Left lung (tissue), 4 donors: ENCODE measurements at regions not wholly inside any gene's neighbourhood (a gene's known extent, or its start where the extent isn't known, plus 50 kb on each side); places are given as distances from the start of the nearest gene placed in this dataset.

Experiments used
- ATAC-seq: fragments of 200-7000 bp; cut with Tn5 transposase; one replicate; pipeline ENCODE4 v1.9.1; 2020; ENCODE audit warnings: moderate library complexity
- DNase-seq, 4 donors: peaks; one replicate each; pipeline ENCODE4 v3.0.0-alpha.2; 2013 to 2020
- H3K27ac ChIP-seq, 2 donors: fragments of 200-600 bp; sonication (generic) in 1 of 2; one replicate each; pipeline versions ENCODE4 v1.5.0 to v1.8.0; 2020 to 2021
- H3K27me3 ChIP-seq, 2 donors: fragments of 200-600 bp; sonication (generic) in 1 of 2; one replicate each; pipeline versions ENCODE4 v1.5.0 to v1.8.0; 2020 to 2021
- H3K36me3 ChIP-seq, 2 donors: fragments of 200-600 bp; sonication (generic) in 1 of 2; one replicate each; pipeline versions ENCODE4 v1.5.0 to v1.8.0; 2020 to 2021
- H3K4me1 ChIP-seq, 2 donors: fragments of 200-600 bp; one replicate each; pipeline ENCODE4 v1.8.0; 2021
- H3K4me3 ChIP-seq, 2 donors: fragments of 200-600 bp; sonication (generic) in 1 of 2; one replicate each; pipeline versions ENCODE4 v1.5.0 to v1.8.0; 2020 to 2021; ENCODE audit warnings: mild to moderate bottlenecking in 1 of 2
- H3K9me3 ChIP-seq, 2 donors: fragments of 200-600 bp; sonication (generic) in 1 of 2; one replicate each; pipeline versions ENCODE4 v1.5.0 to v1.8.0; 2020 to 2021
- CTCF ChIP-seq, 2 donors: fragments of 200-600 bp; sonication (generic) in 1 of 2; IDR thresholded peaks; one replicate each; pipeline versions ENCODE4 v1.5.0 to v1.8.0; 2021; ENCODE audit warnings: antibody characterized with exemption in 2 of 2
- intact Hi-C, 2 donors: fragments of 100-400 bp; cut with DNase I; formaldehyde crosslinking; loops; one replicate each; pipeline versions ENCODE4 v1.11.2 to v1.14.2; 2022
- donor health status: DM: no; HTN: yes; CAD: no.
- donor health status: DM: no; HTN: no; CAD: no.

GRCh38 chr6:79802657-79803300 is 144.6 kb downstream of the ELOVL4 start:
- H3K4me3 ChIP-seq = no peak overlapping the region
- no peak for TF ChIP-seq CTCF (IDR thresholded peaks at IDR 0.05)
- intact Hi-C loops = no loop called here
- DNase-seq (no peak), ATAC-seq (no peak)
- no peaks in the 10 kb centered on the region for H3K27me3 ChIP-seq
- no peaks in the 10 kb centered on the region for H3K4me1 ChIP-seq
- H3K27ac ChIP-seq = no peak overlapping the region
- no peaks in the 10 kb centered on the region for H3K36me3 ChIP-seq
- peaks cover 0 to 6% of the 10 kb centered on the region in 2 donors for H3K9me3 ChIP-seq

GRCh38 chr6:79801362-79801761 is 146.0 kb downstream of the ELOVL4 start:
- Histone ChIP-seq H3K36me3 (no peaks in the 10 kb centered on the region), H3K9me3 (peaks cover 0 to under 1% of the 10 kb centered on the region in 2 donors), H3K4me3 (no peak overlapping the region), H3K4me1 (no peaks in the 10 kb centered on the region), H3K27ac (no peak overlapping the region), H3K27me3 (no peaks in the 10 kb centered on the region)
- intact Hi-C loops = no loop called here
- ATAC-seq (no peak), DNase-seq (no peak)
- no peak for TF ChIP-seq CTCF (IDR thresholded peaks at IDR 0.05)

- H3K4me3 ChIP-seq = no peak overlapping the region
- H3K9me3 ChIP-seq = no peaks in the 10 kb centered on the region
- ATAC-seq (no peak), DNase-seq (no peak)
- H3K27ac ChIP-seq = no peak overlapping the region
- H3K36me3 ChIP-seq = no peaks in the 10 kb centered on the region
- no peaks in the 10 kb centered on the region for H3K27me3 ChIP-seq
- intact Hi-C loops = no loop called here
- TF ChIP-seq CTCF (IDR thresholded peaks at IDR 0.05) = no peak
- H3K4me1 ChIP-seq = no peaks in the 10 kb centered on the region
These were observed 148.5 kb downstream of the ELOVL4 start for GRCh38 chr6:79798841-79799240.

- no peaks in the 10 kb centered on the region for H3K4me1 ChIP-seq
- no peaks in the 10 kb centered on the region for H3K36me3 ChIP-seq
- H3K9me3 ChIP-seq = no peaks in the 10 kb centered on the region
- DNase-seq (no peak), ATAC-seq (no peak)
- no peaks in the 10 kb centered on the region for H3K27me3 ChIP-seq
- no peak for TF ChIP-seq CTCF (IDR thresholded peaks at IDR 0.05)
- intact Hi-C loops = no loop called here
- H3K4me3 ChIP-seq = no peak overlapping the region
- H3K27ac ChIP-seq = no peak overlapping the region
These were observed 149.4 kb downstream of the ELOVL4 start for GRCh38 chr6:79797912-79798311.

GRCh38 chr6:79797163-79797764 is 150.1 kb downstream of the ELOVL4 start:
- H3K4me3 ChIP-seq = no peak overlapping the region
- intact Hi-C loops = no loop called here
- H3K27me3 ChIP-seq = no peaks in the 10 kb centered on the region
- DNase-seq (no peak), ATAC-seq (no peak)
- no peak overlapping the region for H3K27ac ChIP-seq
- no peaks in the 10 kb centered on the region for H3K4me1 ChIP-seq
- no peaks in the 10 kb centered on the region for H3K36me3 ChIP-seq
- no peak for TF ChIP-seq CTCF (IDR thresholded peaks at IDR 0.05)
- H3K9me3 ChIP-seq = no peaks in the 10 kb centered on the region
